DMS79 (cell line): ENCODE measurements at regions not wholly inside any gene's neighbourhood (a gene's known extent, or its start where the extent isn't known, plus 50 kb on each side); places are given as distances from the start of the nearest gene placed in this dataset.
"Not testable (repeated sequence)": the region's sequence is repeated elsewhere in the genome, so short reads cannot be mapped to it uniquely, and the experiment has no call there.

Experiments
- DNase-seq: peaks from one replicate; lab custom pipeline; 2025; lab: John Stamatoyannopoulos, UW

GRCh38 chr6:97450087-97450486, 167.1 kb upstream of the MMS22L start:
- no peak for DNase-seq

DNA sequence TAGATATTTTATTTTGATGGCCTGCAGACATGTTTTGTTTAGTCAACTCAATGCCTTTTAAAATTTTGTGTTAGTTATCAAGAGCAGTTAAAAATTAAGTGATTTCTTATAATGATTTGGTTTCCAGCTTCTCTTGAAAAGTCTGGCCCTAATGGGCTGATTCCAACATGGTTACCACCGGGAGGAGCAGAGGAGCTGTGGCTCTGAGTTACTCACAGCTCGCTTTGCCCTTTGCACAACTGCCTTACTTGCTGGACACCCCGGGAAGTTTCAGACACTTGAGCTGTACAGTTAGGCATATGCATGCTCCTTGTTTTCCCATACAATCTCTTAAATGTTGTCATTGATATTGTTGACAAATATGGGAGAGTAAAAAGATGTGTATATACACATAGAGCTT, 173.1 kb upstream of the MMS22L start:
- DNase-seq = no peak

DNA sequence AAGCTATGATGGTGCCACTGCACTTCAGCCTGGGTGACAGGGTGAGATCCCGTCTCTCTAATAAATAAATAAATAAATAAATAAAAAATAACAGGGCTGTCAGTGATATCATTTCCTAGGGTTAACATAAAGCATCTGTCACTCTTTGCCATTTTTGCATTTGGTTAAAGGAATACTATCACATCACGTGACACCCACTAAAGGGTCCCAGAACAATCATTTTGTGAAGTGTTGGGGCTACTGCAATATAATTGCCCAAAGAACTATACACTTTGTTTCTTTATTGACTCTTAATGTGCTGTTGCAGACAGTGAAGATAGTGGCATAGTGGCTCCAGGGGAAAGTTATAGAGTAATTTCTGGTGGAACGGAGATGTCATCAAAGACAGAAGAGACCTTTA, 176.5 kb upstream of the MMS22L start:
- DNase-seq = no peak

- no peak for DNase-seq
These were observed 177.0 kb upstream of the MMS22L start for GRCh38 chr6:97459986-97460385.

- no peak for DNase-seq
These were observed 177.5 kb upstream of the MMS22L start for GRCh38 chr6:97460394-97461080.

DNA sequence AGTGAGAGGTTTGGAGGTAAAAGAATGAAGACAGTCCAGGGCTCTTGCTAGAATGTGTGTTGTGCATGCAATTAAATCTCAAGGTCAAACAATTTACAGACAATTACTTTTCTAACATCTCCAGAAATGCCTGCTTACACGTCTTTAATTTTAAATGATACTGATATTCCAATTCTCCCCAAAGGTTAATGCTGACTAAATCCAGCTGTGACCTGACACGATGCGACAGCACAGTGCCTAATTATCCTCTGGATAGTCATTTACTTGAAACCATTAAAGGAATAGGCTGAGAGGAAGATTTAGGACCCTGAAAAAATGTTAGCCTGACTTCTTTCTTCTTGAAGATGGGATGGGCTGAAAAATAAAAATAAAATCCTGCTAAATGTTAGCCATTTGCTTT, 178.2 kb upstream of the MMS22L start:
- no peak for DNase-seq

DNA sequence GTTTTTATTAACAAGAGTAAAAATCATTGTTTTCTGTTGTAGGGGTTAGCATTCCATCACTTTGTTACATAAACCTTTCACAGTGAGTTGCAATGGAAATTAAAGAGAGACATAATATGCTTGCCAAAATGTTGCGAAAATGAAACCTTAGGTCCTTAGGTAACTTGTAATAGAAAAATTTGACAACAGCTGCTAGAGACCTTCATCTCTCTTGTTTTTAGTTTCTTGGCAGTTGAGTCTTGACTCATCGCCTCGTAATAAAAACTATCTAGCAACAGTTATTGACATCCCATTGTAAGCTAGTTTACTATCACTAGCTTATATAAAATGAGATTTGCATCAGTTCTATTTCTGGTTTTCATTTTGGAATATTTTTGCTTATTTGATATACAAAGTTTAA, 179.0 kb upstream of the MMS22L start:
- DNase-seq = no peak

DNA sequence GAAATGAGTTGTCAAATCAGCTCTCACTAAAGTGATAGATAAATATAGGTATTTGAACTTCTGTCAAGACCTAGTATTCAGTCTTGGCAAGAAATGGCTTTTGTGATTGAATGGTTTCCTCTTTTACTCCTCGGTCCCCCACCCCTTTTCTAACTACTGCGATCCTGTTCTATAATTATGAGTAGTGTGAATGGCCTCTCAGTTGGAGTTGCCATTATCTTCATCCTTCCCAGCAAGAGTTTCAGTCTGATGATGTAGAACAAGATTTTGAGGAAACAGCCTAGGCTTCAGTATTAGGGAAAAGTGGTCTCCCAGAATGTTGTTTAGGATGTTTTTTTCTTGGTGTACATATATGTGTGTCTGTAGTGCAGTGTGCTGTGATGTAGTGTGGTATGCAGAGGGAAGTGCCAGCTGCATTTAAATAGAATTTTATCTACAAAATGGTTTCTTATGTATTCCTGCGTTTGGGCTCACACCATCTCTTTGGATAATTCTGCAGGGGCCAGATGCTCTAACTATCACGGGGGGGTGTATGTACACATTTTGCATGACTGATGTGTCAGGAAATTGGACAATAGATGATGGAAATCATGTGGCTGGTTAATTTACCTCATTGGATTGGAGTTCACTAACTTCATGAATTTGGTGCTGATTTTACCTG, 180.1 kb upstream of the MMS22L start:
- DNase-seq = no peak

- no peak for DNase-seq
These were observed 183.0 kb upstream of the MMS22L start for GRCh38 chr6:97465877-97466561.

DNA sequence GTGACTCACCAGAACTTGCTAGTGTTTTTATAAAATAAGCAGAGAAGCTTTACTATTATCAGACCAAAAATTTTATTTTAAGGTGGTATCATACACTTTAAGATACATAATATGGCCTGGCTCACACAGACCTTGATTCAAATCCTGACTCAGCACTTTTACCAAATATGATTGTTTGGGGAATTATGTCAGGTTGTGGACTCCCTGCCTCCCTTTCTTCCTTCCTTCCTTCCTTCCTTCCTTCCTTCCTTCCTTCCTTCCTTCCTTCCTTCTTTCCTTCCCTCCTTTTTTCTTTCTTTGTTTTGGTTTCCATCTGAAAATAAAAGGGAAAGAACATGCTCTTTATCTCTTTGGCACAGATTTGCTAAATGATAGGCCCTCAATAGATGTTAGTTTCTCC, 186.0 kb upstream of the MMS22L start:
- no peak for DNase-seq

DNA sequence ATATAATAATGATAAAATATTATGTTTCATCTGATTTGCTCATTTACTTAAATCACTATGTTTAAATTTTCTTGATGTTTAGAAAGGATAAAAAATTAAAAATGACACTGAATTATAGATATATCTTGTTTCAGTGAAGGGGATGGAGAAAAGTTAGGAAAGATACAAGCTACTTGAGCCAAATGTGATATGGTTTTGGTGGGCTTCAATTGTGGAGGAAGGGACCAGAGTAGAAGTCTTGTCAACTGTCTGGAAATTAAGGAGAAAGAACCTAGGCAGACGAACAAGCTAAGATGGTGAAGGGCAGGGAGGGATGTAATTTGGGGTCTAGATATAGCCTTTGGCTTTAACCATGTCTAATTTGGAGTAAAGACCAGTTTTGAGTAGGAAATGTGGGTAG, 186.4 kb upstream of the MMS22L start:
- DNase-seq = no peak

- DNase-seq = no peak
These were observed 187.3 kb upstream of the MMS22L start for GRCh38 chr6:97470322-97470721.

DNA sequence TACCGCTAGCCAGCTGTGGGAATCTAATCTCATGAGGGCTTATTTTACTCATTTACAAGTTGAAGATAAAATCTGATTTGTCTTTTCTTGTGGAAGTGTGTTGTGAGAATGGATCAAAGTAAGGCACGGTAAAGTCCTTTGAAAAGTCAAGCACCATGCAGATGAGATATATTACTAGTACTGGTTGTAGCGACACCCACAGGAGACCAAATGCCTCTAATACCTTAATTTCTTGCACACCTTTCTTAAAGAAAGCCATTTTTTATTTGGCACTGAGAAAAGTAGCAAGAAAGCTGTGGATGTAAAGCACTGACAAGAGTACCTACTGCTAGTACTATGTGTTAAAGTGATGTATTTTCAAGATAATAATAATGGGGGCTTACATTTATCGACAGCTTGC, 191.0 kb upstream of the MMS22L start:
- no peak for DNase-seq

- peak; percentile 6 for DNase-seq
These were observed 214.8 kb upstream of the MMS22L start for GRCh38 chr6:97497713-97498331.

GRCh38 chr6:97501853-97502252, 218.8 kb upstream of the MMS22L start:
- DNase-seq = no peak

DNA sequence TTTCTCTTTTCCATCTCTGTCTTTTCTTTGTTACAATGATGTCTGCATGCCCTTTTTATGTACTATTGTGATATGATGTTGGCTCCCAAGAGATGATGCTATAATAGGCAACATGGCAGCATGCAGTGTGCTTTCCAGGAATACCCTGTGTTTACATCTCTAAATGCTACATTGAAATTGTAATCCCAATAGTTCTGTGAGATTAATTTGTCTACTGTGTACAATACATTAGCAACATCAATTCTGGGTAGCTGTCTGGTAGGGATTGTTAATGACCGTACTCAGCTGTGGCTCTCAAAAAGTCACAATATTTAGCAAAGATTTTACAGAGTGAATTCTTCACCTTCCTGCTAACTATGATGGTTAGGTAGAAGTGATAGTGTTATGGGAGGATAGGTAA, 225.6 kb upstream of the MMS22L start:
- no peak for DNase-seq

DNA sequence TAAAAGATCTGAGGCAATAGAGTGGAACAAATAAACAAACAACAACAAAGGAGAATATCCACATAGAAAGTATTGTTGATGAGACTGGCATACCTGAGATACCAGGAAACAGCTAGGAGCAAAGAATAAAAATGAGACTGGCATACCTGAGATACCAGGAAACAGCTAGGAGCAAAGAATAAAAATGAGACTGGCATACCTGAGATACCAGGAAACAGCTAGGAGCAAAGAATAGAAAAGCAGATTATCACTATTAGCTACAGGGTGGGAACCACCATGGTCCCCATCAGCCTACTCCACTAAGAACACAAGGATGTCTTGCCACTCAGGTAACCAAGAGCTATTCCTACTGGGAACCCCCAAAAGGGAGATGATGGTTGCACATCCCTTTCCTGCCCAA, 230.2 kb upstream of the MMS22L start:
- DNase-seq = not testable (repeated sequence)

DNA sequence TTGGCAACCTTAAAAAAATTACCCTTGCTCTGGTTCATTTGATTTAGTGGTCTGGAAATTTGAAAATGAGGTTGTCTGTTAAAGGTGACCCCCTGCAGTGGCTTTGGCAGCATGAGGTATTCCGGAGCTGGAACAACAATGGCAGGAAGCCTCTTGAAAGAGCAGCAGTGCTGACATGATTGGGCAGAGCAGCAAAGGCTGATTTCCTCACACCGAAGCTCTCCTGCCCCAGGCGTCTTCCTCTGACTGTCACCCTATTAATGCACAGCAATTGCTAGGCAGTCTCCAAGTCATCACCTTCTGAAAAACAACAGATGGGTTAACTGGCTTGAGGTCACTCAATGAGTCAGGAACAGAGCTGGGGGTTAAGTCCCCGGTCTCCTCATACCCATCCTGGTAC, 241.8 kb upstream of the MMS22L start:
- DNase-seq = no peak

GRCh38 chr6:97535800-97536199, 252.8 kb upstream of the MMS22L start:
- no peak for DNase-seq

GRCh38 chr6:97548354-97548753, 265.3 kb upstream of the MMS22L start:
- no peak for DNase-seq

DNA sequence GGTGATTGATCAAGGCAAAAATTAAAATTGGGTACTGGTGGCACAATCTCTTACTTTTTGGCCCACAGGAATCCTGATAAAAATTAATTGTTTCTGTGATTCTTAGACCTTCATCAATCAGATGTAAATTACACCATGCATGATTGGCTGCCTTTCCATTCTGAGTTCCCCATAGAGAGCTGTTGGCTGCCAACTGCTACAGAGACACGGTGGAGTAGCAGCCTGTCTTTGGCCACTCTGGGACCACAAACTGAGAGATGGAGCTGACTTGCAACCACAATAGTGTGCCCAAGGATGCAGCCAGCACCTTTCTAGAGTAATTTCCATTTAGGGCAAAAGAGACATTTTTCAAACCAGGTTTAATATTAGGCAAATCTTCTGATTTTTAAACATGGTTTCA, 274.3 kb upstream of the MMS22L start:
- DNase-seq = no peak

DNA sequence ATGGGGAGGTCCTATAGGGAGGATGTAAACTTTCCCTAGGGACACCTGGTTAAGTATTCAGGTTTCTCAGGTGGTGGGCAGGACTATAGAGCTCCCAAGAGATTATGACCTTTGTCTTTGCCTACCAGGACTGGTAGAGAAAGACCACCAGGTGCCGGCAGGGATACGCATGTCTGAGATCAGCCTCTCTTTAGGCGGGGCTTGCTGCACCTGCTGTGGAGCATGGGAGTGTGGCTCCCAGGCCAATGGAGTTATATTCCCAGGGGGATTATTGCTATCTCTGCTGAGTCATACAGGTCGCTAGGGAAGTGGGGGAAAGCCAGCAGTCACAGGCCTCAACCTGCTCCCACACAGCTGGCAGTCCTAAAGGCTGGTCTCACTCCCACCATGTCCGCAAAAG, 280.5 kb upstream of the MMS22L start:
- no peak for DNase-seq

- no peak for DNase-seq
These were observed 289.9 kb upstream of the MMS22L start for GRCh38 chr6:97572943-97573342.
